Ramos (cell line): ENCODE measurements at regions not wholly inside any gene's neighbourhood (a gene's known extent, or its start where the extent isn't known, plus 50 kb on each side); places are given as distances from the start of the nearest gene placed in this dataset.

ENCODE experiments used
- in situ Hi-C: fragments of 300-500 bp; cut with MboI; formaldehyde crosslinking; loops from one replicate; pipeline ENCODE4 v1.14.3; 2022; ENCODE audit warnings: low sequenced_read_pairs; ENCODE audit not compliant: unreplicated experiment

GRCh38 chr17:65477600-65477999, 83.8 kb downstream of the AXIN2 start:
- in situ Hi-C loops: no loop called here

- in situ Hi-C loops: no loop called here
Measured at GRCh38 chr17:65474660-65475059, 86.8 kb downstream of the AXIN2 start.

GRCh38 chr17:65473985-65474384, 87.5 kb downstream of the AXIN2 start:
- in situ Hi-C loops: no loop called here

GRCh38 chr17:65473363-65473762, 88.1 kb downstream of the AXIN2 start:
- in situ Hi-C loops: no loop called here

- in situ Hi-C loops: no loop called here
Measured at GRCh38 chr17:65472666-65473309, 88.7 kb downstream of the AXIN2 start.

GRCh38 chr17:65470783-65471182, 90.7 kb downstream of the AXIN2 start:
- in situ Hi-C loops: no loop called here

- in situ Hi-C loops: no loop called here
Measured at GRCh38 chr17:65468321-65468720, 93.1 kb downstream of the AXIN2 start.

- in situ Hi-C loops: no loop called here
Measured at GRCh38 chr17:65467156-65467555, 94.3 kb downstream of the AXIN2 start.

GRCh38 chr17:65466547-65466946, 94.9 kb downstream of the AXIN2 start:
- in situ Hi-C loops: no loop called here

- in situ Hi-C loops: no loop called here
Measured at GRCh38 chr17:65463242-65463641, 98.2 kb downstream of the AXIN2 start.

- in situ Hi-C loops: no loop called here
Measured at GRCh38 chr17:65459677-65460347, 101.6 kb downstream of the AXIN2 start.

- in situ Hi-C loops: no loop called here
Measured at GRCh38 chr17:65457635-65458257, 103.7 kb downstream of the AXIN2 start.

- in situ Hi-C loops: no loop called here
Measured at GRCh38 chr17:65457183-65457582, 104.3 kb downstream of the AXIN2 start.

GRCh38 chr17:65456368-65457151, 104.9 kb downstream of the AXIN2 start:
- in situ Hi-C loops: no loop called here

- in situ Hi-C loops: no loop called here
Measured at GRCh38 chr17:65455972-65456343, 105.5 kb downstream of the AXIN2 start.

GRCh38 chr17:65455154-65455971, 106.1 kb downstream of the AXIN2 start:
- in situ Hi-C loops: no loop called here

GRCh38 chr17:65453204-65453931, 108.1 kb downstream of the AXIN2 start:
- in situ Hi-C loops: no loop called here

- in situ Hi-C loops: no loop called here
Measured at GRCh38 chr17:65449495-65449894, 112.0 kb downstream of the AXIN2 start.

GRCh38 chr17:65447823-65448222, 113.6 kb downstream of the AXIN2 start:
- in situ Hi-C loops: no loop called here
